GM12878 (cell line): ENCODE measurements at regions not wholly inside any gene's neighbourhood (a gene's known extent, or its start where the extent isn't known, plus 50 kb on each side); places are given as distances from the start of the nearest gene placed in this dataset.

Source experiments
- ATAC-seq: fragments of 200-7000 bp; cut with Tn5 transposase; 3 replicates; pipeline ENCODE4 v1.9.1; 2020; ENCODE audit warnings: mild to moderate bottlenecking, moderate library complexity
- BruUV-seq: library from RNA; stranded (reverse); fragments of 400-500 nt; replicated peaks from 2 replicates; lab custom pipeline; 2021; lab: Mats Ljungman, UMichigan
- CTCF ChIA-PET: fragments of 300-600 bp; sonication (Branson Sonifier 250); formaldehyde crosslinking; extraction: SDS; loops from one replicate; lab custom pipeline; 2021; ENCODE audit warnings: inconsistent platforms; lab: Yijun Ruan, JAX
- POLR2A ChIA-PET: fragments of 350-600 bp; formaldehyde crosslinking; extraction: SDS; loops from one replicate; lab custom pipeline; 2021; ENCODE audit warnings: inconsistent platforms; lab: Charles Lee
- RAD21 ChIA-PET: fragments of 300-600 bp; sonication (Branson Sonifier 250); formaldehyde crosslinking; loops from one replicate; lab custom pipeline; 2023; ENCODE audit warnings: antibody characterized with exemption; ENCODE audit not compliant: unreplicated experiment; lab: Charles Lee
- SMC1A ChIA-PET: fragments of 300-600 bp; sonication (Branson Sonifier 250); formaldehyde crosslinking; loops from one replicate; lab custom pipeline; 2023; ENCODE audit not compliant: unreplicated experiment, uncharacterized antibody; lab: Charles Lee
- DNase-seq: peaks from one replicate; pipeline ENCODE4 v3.0.0-alpha.2; 2011; ENCODE audit warnings: low read depth, low spot score
- FAIRE-seq: peaks from 3 replicates; lab custom pipeline; 2011; peaks lifted over from hg19 to GRCh38; lab: Jason Lieb, UNC
- H2AFZ ChIP-seq: 2 replicates; pipeline ENCODE4 v1.6.0; 2011; ENCODE audit warnings: low read depth, low read length, control low read depth; ENCODE audit not compliant: control insufficient read depth
- H3K27ac ChIP-seq: 2 replicates; pipeline ENCODE4 v1.5.1; 2011; ENCODE audit warnings: control low read depth; ENCODE audit not compliant: control insufficient read depth, insufficient read depth
- H3K27me3 ChIP-seq, 2 experiments: replicated peaks in 1 of 2; 2 replicates each; pipeline versions ENCODE4 v1.6.0 to v1.6.1; 2011; ENCODE audit warnings: low read length in 1 of 2; ENCODE audit not compliant: control insufficient read depth in 2 of 2, insufficient read depth in 2 of 2
- H3K36me3 ChIP-seq, 2 experiments: 2 replicates each; pipeline ENCODE4 v1.5.1; 2011; ENCODE audit warnings: low read length in 1 of 2; ENCODE audit not compliant: control insufficient read depth in 2 of 2, insufficient read depth in 2 of 2
- H3K4me1 ChIP-seq: 2 replicates; pipeline ENCODE4 v1.6.1; 2011; ENCODE audit warnings: mild to moderate bottlenecking, low read length, moderate library complexity, mixed read lengths; ENCODE audit not compliant: control insufficient read depth, insufficient read depth
- H3K4me2 ChIP-seq: 2 replicates; pipeline ENCODE4 v1.6.0; 2011; ENCODE audit warnings: control low read depth; ENCODE audit not compliant: control insufficient read depth, insufficient read depth
- H3K4me3 ChIP-seq: fragments of 200-600 bp; sonication (generic); 2 replicates; pipeline ENCODE4 v1.5.1; 2016
- H3K79me2 ChIP-seq: 2 replicates; pipeline ENCODE4 v1.6.0; 2011; ENCODE audit warnings: low read length; ENCODE audit not compliant: control insufficient read depth, insufficient read depth
- H3K9ac ChIP-seq: 2 replicates; pipeline ENCODE4 v1.8.0; 2011; ENCODE audit warnings: low read length, control low read depth, mixed read lengths; ENCODE audit not compliant: control insufficient read depth, insufficient read depth
- H3K9me3 ChIP-seq: replicated peaks from 3 replicates; pipeline ENCODE4 v1.5.1; 2011; ENCODE audit warnings: mild to moderate bottlenecking, low read length; ENCODE audit not compliant: control insufficient read depth, insufficient read depth
- H4K20me1 ChIP-seq: 2 replicates; pipeline ENCODE4 v1.6.0; 2011; ENCODE audit not compliant: control insufficient read depth, insufficient read depth
- ATF3 ChIP-seq: IDR thresholded peaks from 2 replicates; pipeline ENCODE4 v1.6.1; 2011; ENCODE audit warnings: low read depth, mild to moderate bottlenecking, low read length, moderate library complexity, borderline replicate concordance; ENCODE audit errors: extremely low read depth
- BCL11A ChIP-seq: IDR thresholded peaks from 2 replicates; pipeline ENCODE4 v1.6.1; 2011; ENCODE audit warnings: low read depth, low read length
- BRCA1 ChIP-seq: IDR thresholded peaks from 2 replicates; pipeline ENCODE4 v1.6.1; 2011; ENCODE audit warnings: low read depth, low read length, improper control_type of control experiment
- EP300 ChIP-seq, 2 experiments: fragments of 150-350 bp in 1 of 2; IDR thresholded peaks; 2 replicates each; pipeline ENCODE4 v1.6.1; 2011 to 2012; ENCODE audit warnings: low read depth in 2 of 2, low read length in 2 of 2, borderline replicate concordance in 1 of 2, improper control_type of control experiment in 1 of 2, inconsistent platforms in 1 of 2; ENCODE audit not compliant: control insufficient read depth in 1 of 2
- HCFC1 ChIP-seq: fragments of 150-350 bp; IDR thresholded peaks from 2 replicates; pipeline ENCODE4 v1.6.1; 2014; ENCODE audit warnings: low read length
- JUNB ChIP-seq: IDR thresholded peaks from 2 replicates; pipeline ENCODE4 v1.6.1; 2016; ENCODE audit warnings: antibody characterized with exemption, mild to moderate bottlenecking
- KLF5 ChIP-seq: fragments of 450-650 bp; IDR thresholded peaks from 2 replicates; pipeline ENCODE4 v1.6.1; 2014; ENCODE audit warnings: mild to moderate bottlenecking; ENCODE audit not compliant: partially characterized antibody
- MTA2 ChIP-seq: fragments of 450-650 bp; IDR thresholded peaks from 2 replicates; pipeline ENCODE4 v1.6.1; 2016; ENCODE audit warnings: low read depth, mild to moderate bottlenecking, moderate library complexity
- MYB ChIP-seq: fragments of 150-350 bp; IDR thresholded peaks from 2 replicates; pipeline ENCODE4 v1.6.1; 2014; ENCODE audit warnings: mild to moderate bottlenecking, low read depth, low read length, borderline replicate concordance
- NFYB ChIP-seq: IDR thresholded peaks from 2 replicates; pipeline ENCODE4 v1.6.1; 2011; ENCODE audit warnings: low read depth, mild to moderate bottlenecking, low read length, improper control_type of control experiment, moderate library complexity; ENCODE audit not compliant: insufficient read depth
- NKRF ChIP-seq: fragments of 450-650 bp; conservative IDR thresholded peaks from 2 replicates; pipeline ENCODE4 v1.6.1; 2017; ENCODE audit warnings: mild to moderate bottlenecking, moderate library complexity
- PAX5 ChIP-seq: IDR thresholded peaks from 2 replicates; pipeline ENCODE4 v1.6.1; 2011; ENCODE audit warnings: low read depth, low read length, borderline replicate concordance
- PBX3 ChIP-seq: IDR thresholded peaks from 2 replicates; pipeline ENCODE4 v1.6.1; 2011; ENCODE audit warnings: mild to moderate bottlenecking, low read depth, low read length, moderate library complexity; ENCODE audit not compliant: insufficient replicate concordance
- POLR2A ChIP-seq: IDR thresholded peaks from 2 replicates; pipeline ENCODE4 v1.6.1; 2011; ENCODE audit warnings: low read depth, mild to moderate bottlenecking, low read length
- POLR2AphosphoS2 ChIP-seq: IDR thresholded peaks from 2 replicates; pipeline ENCODE4 v1.6.1; 2011; ENCODE audit warnings: low read depth, mild to moderate bottlenecking, low read length, improper control_type of control experiment, moderate library complexity
- RELB ChIP-seq: fragments of 450-650 bp; IDR thresholded peaks from 2 replicates; pipeline ENCODE4 v1.6.1; 2017; ENCODE audit warnings: low read depth, mild to moderate bottlenecking, moderate library complexity
- USF2 ChIP-seq: IDR thresholded peaks from 2 replicates; pipeline ENCODE4 v1.6.1; 2011; ENCODE audit warnings: low read depth, low read length, improper control_type of control experiment, borderline replicate concordance
- WRNIP1 ChIP-seq: IDR thresholded peaks from 2 replicates; pipeline ENCODE4 v1.6.1; 2011; ENCODE audit warnings: low read depth, low read length, improper control_type of control experiment, borderline replicate concordance
- WGBS: methylation state at CpG from one replicate; pipeline ENCODE4 v1.1.6; 2016; ENCODE audit warnings: low lambda C conversion rate; ENCODE audit not compliant: insufficient replicate concordance, insufficient coverage; ENCODE audit errors: missing lambda C conversion rate; 5-methylcytosine and 5-hydroxymethylcytosine counted together
- in situ Hi-C: fragments of 300-500 bp; cut with MboI; formaldehyde crosslinking; loops from 9 replicates; pipeline ENCODE4 v1.14.3; 2018; ENCODE audit warnings: mixed read lengths
- intact Hi-C: fragments of 100-400 bp; cut with micrococcal nuclease; formaldehyde crosslinking; loops from one replicate; pipeline ENCODE4 v1.14.2; 2022; ENCODE audit not compliant: unreplicated experiment

- ChIA-PET SMC1A (no interaction called here), RAD21 (no interaction called here), POLR2A (no interaction called here), CTCF (interaction anchor here (0.6 kb wide), 1 partner anchor 808 kb away, joined by 3 read pairs; no protein-coding TSS in a partner anchor)
- H3K4me3 ChIP-seq: no peak overlapping the region
- no TSS peak for BruUV-seq
- FAIRE-seq (no peak), DNase-seq (no peak), ATAC-seq (no peak)
- 31% methylated on average over 11 of the region's 11 CpGs for WGBS
- intact Hi-C loops: no loop called here
- no peaks in the 10 kb centered on the region for H3K79me2 ChIP-seq
- H3K4me1 ChIP-seq: peaks cover 3% of the 10 kb centered on the region; the same call in 1 of the 2 replicates
- no peak overlapping the region for H2AFZ ChIP-seq
- H3K36me3 ChIP-seq: no peaks in the 10 kb centered on the region
- no peaks in the 10 kb centered on the region for H4K20me1 ChIP-seq
- no peak overlapping the region for H3K27ac ChIP-seq
- TF ChIP-seq POLR2A: no peak
- TF ChIP-seq PAX5: no peak
- no peak for TF ChIP-seq USF2
- no peak for TF ChIP-seq POLR2AphosphoS2
- no peak for TF ChIP-seq EP300 (IDR thresholded peaks at IDR 0.05; ENCODE audit: borderline replicate concordance in 1 of 2, control insufficient read depth in 1 of 2, low read depth in 2 of 2, low read length in 2 of 2)
- TF ChIP-seq ATF3: no peak
- TF ChIP-seq RELB: no peak
- no peak for TF ChIP-seq BRCA1
- no peak for TF ChIP-seq JUNB
- no peak for TF ChIP-seq NKRF
- no peak for TF ChIP-seq BCL11A
- no peak for TF ChIP-seq NFYB
- TF ChIP-seq MTA2: no peak
- no peak for TF ChIP-seq WRNIP1
- TF ChIP-seq PBX3: no peak
- TF ChIP-seq MYB: no peak
- TF ChIP-seq HCFC1: no peak
- no peak for TF ChIP-seq KLF5
- H3K9me3 ChIP-seq: no peaks in the 10 kb centered on the region
- in situ Hi-C loops: no loop called here
- no peak overlapping the region for H3K4me2 ChIP-seq
- H3K9ac ChIP-seq: no peak overlapping the region
- peaks cover 0 to 5% of the 10 kb centered on the region in 2 experiments; a peak in 2 of 4 replicates for H3K27me3 ChIP-seq
These were observed 82.3 kb upstream of the CDKN3 start for GRCh38 chr14:54314365-54315104.
